GM18517 (cell line): ENCODE measurements at regions not wholly inside any gene's neighbourhood (a gene's known extent, or its start where the extent isn't known, plus 50 kb on each side); places are given as distances from the start of the nearest gene placed in this dataset.

Source experiments
- ATAC-seq: cut with Tn5 transposase; IDR thresholded peaks from one replicate; pipeline ENCODE4 v1.9.1; 2021; ENCODE audit warnings: mild to moderate bottlenecking, moderate library complexity; ENCODE audit not compliant: unreplicated experiment

DNA sequence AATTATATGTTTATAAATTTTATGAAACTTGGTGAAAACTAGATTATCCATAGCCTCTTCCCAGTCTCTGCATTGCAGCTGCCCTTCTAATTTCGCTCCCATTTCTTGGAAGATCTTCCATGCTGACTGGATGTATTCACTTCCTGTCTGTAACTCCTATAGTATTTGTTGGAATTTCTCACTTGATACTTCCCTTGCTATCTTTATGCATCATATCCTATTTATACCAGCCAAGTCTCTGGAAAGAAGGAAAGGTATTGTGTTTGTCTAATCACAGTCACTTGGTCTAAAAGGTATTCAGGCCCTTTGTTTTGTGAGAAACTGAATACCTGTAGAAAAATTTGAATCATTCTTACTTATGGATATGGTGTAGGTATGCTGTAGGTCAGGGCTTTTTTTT, 870.9 kb upstream of the FRG1 start:
- ATAC-seq: no peak

DNA sequence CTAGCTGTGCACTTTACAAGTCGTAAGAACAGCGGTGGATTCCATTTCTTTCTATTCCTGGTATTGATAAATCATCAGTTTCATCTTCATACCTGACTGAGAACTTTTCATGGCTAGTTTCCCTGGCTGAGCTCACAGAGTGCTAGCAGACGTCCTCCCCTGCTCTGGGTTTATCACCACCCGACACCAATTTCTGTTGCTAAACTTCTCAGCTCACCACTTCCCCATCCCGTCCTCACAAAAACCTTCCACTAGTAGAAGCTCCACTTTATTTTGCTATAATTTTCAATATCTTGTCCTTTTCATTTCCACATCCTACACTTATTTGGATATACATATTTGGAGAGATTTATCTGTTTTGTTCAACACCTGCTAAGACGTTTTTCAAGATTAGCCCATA, 869.4 kb upstream of the FRG1 start:
- no peak for ATAC-seq

DNA sequence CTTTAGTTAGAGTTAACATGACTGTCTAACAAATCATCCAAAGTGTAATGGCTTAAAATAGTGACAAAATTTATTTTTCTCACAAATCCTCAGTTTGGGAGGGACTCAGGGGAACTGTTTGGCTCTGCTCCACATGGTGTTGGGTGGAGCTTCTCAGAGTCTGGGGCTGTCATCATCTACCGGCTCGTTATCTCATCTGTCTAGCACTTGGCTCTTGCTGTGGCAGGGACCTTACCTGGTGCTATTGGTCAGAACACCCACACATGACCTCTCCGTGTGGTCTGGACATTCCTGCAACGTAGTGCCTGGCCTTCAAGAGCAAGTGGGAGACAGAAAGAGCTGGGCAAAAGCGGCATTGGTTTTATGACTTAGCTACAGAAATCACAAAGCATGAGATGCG, 866.9 kb upstream of the FRG1 start:
- no peak for ATAC-seq

DNA sequence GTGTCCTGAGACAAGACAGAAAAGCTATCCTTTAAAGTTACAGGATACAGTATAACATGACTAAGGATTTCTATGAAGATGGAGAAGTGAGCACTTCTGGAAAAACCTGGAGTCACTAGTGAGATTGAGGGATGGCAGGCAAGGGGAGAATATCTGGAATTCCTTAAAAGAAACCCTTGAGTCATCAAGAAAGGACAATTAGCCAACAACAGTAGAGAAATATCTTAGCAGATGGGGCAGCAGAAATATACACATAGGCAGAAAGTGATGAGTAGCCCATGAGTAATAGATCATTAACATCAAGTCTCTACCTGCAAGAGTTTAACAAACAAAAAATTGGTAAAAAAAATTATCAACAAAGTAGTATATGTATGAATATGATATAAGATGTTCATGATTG, 858.8 kb upstream of the FRG1 start:
- no peak for ATAC-seq

DNA sequence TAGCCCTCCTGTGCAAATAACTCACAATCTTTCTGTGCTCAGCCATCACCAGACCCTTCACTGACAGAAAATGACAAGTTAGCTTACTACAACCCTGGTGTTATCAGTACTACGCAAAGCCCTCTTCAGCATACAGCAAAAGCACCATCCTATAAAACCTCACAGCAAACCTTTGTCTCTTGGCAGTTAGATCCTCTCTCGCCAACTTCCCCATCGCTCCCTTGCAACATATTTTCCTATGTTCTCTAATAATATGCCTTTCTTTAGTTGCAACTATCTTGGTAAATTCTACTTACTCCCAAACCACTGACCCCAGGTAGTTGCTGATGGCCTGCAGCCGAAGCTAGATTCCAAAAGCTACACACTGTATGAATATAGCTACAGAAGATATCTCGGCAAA, 856.9 kb upstream of the FRG1 start:
- ATAC-seq: no peak

DNA sequence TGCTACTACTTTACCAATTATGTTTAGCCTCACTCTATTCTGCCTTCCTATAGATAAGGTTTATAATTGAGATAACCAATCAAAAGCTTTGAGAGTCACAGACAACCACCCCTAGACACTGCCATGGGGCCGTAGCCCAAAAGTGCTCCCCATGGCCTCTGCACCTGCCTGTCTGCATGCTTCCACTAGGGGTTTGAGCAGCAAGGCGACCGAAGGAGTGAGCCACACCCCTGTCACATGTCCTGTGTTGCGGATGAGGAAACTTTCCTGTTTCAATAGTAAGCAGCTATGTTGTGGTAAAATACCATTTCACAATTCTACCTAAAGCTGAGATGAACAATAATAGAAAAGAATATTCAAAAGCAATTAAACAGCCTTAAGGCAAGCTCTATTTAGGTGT, 856.0 kb upstream of the FRG1 start:
- no peak for ATAC-seq

DNA sequence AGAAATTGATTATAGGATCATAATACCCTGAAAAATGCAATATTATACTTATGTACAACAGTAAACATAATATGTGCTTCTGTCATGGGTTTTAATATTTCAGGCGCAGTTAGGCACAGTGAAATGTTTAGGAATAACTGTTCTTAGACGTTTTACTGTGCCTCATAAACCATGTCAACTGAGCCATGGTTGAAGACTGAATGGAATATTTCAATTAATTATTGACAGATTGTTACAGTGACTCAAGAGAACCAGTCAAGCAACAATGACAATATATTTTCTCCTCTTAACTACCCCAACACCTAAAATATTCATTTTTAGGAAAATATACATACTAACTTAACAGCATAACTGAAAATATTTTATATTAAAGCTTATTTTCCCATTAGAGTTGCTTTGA, 852.7 kb upstream of the FRG1 start:
- no peak for ATAC-seq

DNA sequence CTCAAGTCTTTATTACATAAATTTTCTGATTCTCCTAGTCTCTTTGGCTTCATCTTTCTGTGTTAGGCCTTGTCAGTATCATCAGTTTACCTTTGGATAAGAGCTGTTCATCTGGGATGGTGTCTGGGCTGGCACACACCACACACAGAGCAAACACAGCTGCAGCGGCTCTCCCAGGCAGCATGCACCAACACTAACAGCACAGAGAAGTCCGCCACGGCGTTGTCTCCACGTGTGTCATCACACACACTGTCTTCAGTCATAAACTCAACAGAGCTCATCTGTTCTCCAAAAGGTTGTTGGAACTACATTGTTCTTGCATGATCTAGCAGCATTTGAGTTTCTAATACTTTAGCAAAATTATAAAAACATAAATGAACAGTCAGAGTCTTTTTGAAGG, 851.9 kb upstream of the FRG1 start:
- no peak for ATAC-seq

DNA sequence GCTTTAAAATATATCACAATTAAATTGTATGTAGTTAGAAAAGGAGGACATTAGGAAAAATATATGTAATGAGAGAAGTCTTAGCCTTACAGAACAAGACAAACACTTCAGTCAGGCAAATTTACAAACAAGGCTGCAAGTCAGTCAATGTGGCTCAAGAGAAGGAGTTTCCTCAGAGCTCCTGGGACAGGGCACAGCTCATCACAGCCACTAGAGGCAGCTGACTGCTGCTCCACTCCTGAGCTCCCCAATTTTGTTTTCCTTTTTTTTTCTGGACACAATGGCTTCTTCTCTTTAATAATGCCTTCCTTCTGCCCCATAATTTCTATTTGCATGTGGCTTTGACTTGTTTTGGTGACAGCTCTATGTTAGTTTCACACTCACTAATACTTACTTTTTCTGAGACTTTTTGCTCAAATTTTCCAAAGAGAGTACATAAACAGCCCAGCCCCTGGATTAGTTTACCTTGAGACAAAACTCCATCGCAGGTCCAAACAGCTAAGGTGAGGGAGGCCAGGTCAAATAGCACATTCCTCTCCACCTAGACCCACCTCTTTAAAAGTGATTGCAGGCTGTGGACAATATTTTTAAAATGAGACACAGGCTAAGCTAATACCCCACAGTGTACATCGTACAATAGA, 850.4 kb upstream of the FRG1 start:
- ATAC-seq: no peak

DNA sequence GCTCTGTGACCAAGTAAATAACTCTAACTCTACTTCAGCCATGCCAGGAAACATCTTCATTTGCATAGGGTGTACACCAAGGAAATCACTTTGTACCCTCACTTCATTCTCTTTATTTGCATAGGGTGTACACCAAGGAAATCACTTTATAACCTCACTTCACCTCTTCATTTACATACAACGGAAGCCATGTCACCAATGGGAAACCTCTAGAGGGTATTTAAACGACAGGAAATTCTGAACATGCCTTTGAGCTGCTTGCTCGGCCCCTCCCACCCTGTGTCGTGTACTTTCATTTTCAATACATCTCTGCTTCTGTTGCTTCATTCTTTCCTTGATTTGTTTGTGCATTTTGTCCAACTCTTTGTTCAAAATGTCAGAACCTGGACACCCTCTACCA, 848.1 kb upstream of the FRG1 start:
- ATAC-seq: no peak

DNA sequence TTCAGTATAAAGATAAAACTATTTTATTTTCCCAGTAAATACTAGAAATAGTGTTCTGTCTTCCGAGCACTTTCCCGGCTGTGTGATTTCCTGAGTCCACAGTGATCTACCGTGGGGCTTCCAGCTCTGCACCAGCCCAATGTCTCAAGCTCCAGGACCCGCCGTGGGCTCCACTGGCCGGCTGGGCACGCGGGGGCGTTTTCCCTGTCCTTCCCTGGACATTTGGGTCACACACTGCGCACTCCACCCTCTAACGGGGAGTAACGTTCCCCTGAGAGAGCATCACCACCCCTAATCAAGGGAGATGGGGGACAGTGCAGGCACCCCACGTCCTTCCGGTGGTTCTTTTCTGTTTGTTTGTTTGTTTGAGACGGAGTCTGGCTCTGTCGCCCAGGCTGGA, 844.6 kb upstream of the FRG1 start:
- no peak for ATAC-seq

DNA sequence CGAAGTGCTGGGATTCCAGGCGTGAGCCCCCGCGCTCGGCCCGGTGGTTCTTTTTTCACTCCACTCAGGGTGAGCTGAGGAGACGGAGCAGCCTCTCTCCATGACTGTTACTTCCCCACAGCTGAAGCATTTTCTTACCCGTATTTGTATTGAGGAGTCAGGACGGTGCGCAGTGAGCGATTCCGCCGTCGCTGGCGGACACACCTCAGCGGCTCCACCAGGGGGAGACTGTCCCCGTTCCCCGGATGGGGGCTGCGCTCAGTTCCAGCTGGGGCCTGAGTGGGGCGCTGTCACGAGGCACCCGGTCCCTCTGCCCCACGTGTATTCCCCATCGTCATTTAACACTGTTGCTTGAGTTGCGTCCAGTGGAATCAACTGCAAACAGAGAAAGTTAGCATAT, 844.0 kb upstream of the FRG1 start:
- ATAC-seq: no peak

DNA sequence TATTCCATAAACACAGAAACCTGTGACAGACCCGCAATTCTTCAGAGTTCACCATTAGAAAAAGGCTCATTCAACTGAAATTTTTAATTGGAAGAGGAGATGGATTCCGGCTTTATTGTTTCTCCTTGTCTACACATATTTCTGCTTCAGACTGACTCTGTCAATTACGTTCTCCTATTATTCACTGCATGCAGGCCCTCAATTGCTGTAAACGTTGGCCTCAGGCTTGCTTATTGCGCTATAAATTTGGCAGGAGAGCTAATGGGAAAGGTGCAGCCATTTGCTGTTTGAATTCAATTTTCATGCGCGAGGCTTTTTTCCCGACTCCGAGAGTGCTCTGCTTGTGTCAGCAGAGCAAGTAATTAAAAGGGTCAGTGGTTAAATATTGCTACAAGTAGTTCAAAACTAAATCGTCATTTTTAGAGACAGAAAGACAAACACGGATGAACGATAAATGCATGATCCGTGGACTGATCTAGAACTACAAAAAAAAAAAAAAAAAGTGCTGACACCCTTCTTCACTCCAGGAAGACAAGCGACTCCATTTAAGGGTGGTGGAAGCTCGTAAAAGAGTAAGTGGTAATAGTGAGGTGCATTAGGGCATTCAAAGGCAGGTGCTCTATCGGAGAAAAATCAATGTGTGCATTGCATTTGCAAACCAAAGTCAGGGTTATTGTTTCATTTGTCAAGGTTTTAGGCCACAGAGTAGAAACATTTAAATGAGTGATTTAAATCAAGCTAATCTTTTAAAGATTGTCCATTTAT, 841.6 kb upstream of the FRG1 start:
- no peak for ATAC-seq

DNA sequence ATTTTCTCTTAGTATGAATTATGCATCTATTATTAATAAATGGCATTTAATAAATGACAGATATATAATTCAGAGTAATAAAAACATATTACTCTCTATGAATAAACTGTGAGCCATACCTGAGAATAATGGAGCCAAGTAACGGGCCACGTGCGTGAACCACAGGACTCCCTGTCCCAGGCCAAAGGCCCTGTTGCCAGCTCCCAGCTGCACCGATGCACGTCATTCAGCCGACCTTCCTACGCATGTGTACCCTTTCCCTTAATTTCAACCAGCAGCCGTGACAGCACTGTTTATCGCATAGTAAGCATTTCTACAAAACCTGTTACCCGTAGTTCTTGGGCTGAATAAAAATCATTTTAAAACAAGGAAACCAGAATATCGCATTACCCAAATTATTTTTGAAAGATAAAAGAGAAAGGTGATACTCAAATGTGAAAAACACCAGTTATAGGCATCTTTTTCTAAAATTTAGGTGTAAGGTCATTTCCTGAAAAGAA, 827.2 kb upstream of the FRG1 start:
- ATAC-seq: no peak

DNA sequence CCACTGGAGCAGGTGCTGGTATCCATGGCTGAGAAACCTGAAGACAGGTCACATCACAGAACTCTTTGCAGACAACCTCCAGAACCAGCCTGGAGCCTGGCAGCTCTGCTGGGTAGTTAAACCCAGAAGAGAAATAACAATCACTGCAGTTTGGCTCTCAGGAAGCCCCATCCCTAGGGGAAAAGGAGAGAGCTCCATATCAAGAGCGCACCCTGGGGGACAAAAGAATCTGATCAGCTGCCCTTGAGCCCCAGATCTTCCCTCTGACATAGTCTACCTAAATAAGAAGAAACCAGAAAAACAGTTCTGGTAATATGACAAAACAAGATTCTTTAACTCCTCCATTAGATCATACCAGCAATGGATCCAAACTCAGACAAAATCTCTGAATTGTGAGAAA, 823.2 kb upstream of the FRG1 start:
- no peak for ATAC-seq

DNA sequence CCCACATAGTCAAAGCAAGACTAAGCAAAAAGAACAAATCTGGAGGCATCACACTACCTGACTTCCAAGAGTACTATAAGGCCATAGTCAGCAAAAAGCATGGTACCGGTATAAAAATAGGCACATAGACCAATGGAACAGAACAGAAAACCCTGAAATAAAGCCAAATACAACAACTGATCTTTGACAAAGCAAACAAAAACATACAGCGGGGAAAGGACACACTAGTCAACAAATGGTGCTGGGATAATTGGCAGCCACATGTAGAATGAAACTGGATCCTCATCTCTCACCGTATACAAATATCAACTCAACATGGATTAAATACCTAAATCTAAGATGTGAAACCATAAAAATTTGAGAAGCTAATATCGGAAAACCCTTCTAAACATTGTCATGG, 819.3 kb upstream of the FRG1 start:
- no peak for ATAC-seq

DNA sequence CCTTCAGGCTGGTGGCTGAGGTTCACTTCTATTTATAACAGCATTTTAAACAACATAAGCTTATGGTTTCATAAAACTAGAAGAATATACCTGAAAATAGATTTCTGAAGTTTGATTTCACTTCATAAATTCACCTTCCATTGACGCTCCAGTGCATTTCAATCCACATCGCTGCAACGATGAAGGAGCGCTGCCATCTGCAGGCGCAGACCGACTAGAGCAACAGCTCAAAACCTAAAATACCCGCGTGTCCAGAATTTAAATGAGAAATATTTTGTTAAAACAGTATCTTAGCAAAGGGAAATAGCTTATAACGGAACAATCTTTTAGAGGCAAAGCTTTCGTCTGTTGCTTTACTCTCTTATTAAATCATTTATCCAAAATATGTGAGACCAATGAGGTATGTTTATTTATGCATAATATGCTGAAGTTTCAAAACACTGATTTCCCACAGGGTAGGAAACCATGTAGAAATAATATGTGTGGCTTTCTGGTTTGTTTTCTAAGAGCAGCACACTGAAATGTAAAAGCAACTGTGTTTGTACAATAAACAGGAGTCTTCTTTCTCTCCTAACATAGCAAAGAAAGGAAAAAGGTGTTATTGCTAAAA, 816.4 kb upstream of the FRG1 start:
- no peak for ATAC-seq

DNA sequence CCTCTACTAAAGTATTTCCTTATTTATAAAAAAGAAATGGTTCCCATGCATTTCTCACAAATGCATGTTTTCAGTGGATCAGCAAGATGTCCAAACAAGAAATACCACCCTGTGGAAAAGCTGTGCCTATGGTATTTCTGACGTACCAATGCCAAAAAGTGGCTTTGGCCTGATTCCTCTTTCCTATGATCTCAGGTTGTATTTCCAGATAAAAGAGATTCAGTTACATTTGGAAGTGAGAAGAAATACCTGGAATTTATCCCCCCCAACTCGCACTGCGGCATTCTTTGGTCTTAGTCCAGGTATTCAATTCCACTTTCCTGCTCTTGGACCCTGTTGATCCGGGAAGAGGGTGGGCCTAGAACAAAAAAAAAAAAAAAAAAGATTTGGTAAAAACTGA, 815.9 kb upstream of the FRG1 start:
- ATAC-seq: no peak

DNA sequence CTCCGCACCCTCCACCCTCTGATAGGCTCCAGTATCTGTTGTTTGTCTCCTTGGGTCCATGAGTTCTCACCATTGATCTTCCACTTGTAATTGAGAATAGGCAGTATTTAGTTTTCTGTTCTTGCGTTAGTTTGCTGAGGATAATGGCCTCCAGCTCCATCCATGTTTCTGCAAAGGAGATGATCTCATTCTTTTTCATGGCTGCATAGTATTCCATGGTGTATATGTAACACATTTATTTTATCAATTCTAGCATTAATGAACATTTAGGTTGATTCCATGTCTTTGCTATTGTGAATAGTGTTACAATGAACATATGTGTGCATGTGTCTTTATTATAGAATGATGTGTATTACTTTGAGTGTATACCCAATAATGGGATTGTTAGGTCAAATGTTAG, 814.6 kb upstream of the FRG1 start:
- ATAC-seq: no peak

DNA sequence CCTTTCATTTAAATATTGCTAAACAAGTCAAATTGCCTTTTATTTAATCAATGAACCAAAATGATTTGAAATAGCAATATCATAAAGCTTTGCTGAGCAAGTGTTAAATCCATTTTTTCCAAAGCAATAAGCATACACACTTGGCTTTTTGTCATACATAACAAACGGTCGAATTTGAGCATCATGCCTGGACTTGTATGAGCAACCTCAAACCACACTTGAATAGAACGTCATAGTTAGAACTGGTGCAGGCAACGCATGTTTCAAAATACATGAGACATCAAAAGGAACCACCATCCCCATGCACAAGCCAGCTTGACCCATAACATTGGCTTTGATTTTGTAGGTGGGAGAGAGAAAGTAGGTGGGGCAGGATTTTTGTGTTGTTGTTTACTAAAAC, 812.3 kb upstream of the FRG1 start:
- no peak for ATAC-seq

DNA sequence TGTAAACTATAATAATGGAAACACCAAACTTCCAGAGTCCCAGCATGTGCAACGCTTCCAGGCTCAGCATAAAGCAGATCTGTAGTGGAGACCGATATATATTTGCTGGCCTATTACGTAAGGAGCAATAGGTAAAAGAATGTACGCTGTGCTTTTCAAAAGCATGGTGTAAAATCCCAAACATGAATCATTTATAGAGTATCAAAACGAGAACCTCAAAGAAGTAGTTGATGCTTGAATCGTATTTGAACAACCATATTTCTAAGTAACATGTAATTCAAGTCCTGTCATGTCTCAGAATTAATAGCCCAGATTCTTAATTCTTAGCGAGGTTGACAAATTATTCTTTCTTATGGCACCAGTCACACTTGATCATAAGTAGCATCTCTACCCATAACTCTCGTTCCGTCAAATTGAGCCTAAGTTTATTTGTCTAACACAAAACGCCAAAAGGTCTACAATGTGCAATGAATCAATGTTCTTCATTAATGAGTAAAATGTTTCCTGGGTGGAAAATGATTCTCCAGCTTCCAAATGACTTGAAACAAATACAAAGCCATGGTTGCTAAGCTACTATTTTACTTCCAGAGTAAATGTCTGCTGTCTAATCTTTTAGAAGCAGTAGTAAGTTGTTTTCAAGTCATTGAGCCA, 811.5 kb upstream of the FRG1 start:
- ATAC-seq: no peak

DNA sequence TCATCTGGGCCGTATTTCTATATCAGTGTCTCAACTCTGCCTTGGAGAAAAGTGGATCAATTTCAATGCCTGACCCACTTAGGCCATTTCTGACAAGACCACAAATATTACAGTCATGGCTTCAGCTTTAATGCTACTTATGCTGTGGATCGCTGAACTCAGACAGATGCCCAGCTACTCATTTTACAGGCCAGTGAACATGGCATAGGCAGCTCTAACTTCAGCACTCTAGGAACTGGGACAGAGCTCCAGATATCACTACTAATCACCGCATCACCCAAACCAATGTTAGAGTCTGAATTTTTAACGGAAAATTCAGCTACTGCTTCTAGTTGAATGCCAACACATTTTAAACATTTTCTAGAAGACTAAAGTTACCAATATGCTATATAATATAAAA, 809.6 kb upstream of the FRG1 start:
- ATAC-seq: no peak
